Cardiac muscle cell (in vitro differentiated cells and primary cell): ENCODE measurements at regions not wholly inside any gene's neighbourhood (a gene's known extent, or its start where the extent isn't known, plus 50 kb on each side); places are given as distances from the start of the nearest gene placed in this dataset.

Experiments used
- DNase-seq, 2 donors: peaks; one replicate each; pipeline versions ENCODE4 v3.0.0 to v3.0.0-alpha.2; 2010 to 2017; ENCODE audit warnings: low read depth in 1 of 2, low spot score in 1 of 2
- H3K27ac ChIP-seq: fragments of 200-600 bp; sonication (generic); 2 replicates; pipeline ENCODE4 v1.5.1; 2016
- H3K27me3 ChIP-seq: fragments of 200-600 bp; sonication (generic); 2 replicates; pipeline ENCODE4 v1.6.0; 2016; ENCODE audit warnings: control low read depth
- H3K36me3 ChIP-seq: fragments of 200-600 bp; sonication (generic); 2 replicates; pipeline ENCODE4 v1.5.1; 2016; ENCODE audit warnings: control low read depth
- H3K4me1 ChIP-seq: fragments of 200-600 bp; sonication (generic); 2 replicates; pipeline ENCODE4 v1.8.1; 2017; ENCODE audit warnings: low read depth, mild to moderate bottlenecking, mixed run types
- H3K4me3 ChIP-seq: fragments of 200-600 bp; sonication (generic); 2 replicates; pipeline ENCODE4 v1.5.1; 2016; ENCODE audit warnings: mild to moderate bottlenecking
- H3K9me3 ChIP-seq: fragments of 200-600 bp; sonication (generic); 2 replicates; pipeline ENCODE4 v1.5.1; 2017; ENCODE audit warnings: low read depth, mild to moderate bottlenecking, control low read depth
- TF ChIP-seq, protein P1 (sequence below): IDR thresholded peaks from 2 replicates; pipeline ENCODE4 v1.5.1; 2012; ENCODE audit warnings: low read depth, mild to moderate bottlenecking, low read length

GRCh38 chr7:25313526-25313925 lies 85.2 kb upstream of the NPVF start:
- no peaks in the 10 kb centered on the region for H3K27me3 ChIP-seq
- no peaks in the 10 kb centered on the region for H3K36me3 ChIP-seq
- DNase-seq = no peak
- no peak overlapping the region for H3K4me3 ChIP-seq
- H3K9me3 ChIP-seq = no peaks in the 10 kb centered on the region
- no peak overlapping the region for H3K27ac ChIP-seq
- TF ChIP-seq, protein P1, sequence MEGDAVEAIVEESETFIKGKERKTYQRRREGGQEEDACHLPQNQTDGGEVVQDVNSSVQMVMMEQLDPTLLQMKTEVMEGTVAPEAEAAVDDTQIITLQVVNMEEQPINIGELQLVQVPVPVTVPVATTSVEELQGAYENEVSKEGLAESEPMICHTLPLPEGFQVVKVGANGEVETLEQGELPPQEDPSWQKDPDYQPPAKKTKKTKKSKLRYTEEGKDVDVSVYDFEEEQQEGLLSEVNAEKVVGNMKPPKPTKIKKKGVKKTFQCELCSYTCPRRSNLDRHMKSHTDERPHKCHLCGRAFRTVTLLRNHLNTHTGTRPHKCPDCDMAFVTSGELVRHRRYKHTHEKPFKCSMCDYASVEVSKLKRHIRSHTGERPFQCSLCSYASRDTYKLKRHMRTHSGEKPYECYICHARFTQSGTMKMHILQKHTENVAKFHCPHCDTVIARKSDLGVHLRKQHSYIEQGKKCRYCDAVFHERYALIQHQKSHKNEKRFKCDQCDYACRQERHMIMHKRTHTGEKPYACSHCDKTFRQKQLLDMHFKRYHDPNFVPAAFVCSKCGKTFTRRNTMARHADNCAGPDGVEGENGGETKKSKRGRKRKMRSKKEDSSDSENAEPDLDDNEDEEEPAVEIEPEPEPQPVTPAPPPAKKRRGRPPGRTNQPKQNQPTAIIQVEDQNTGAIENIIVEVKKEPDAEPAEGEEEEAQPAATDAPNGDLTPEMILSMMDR = no peak
- H3K4me1 ChIP-seq = no peaks in the 10 kb centered on the region

GRCh38 chr7:25314094-25314730 lies 85.9 kb upstream of the NPVF start:
- Histone ChIP-seq H3K36me3 (no peaks in the 10 kb centered on the region), H3K4me1 (no peaks in the 10 kb centered on the region), H3K27ac (no peak overlapping the region), H3K27me3 (no peaks in the 10 kb centered on the region), H3K4me3 (no peak overlapping the region), H3K9me3 (no peaks in the 10 kb centered on the region)
- peak in 1 of 2 donors; percentile 54 for DNase-seq
- TF ChIP-seq, protein P1 = no peak

GRCh38 chr7:25314731-25315267 lies 86.5 kb upstream of the NPVF start:
- Histone ChIP-seq H3K9me3 (no peaks in the 10 kb centered on the region), H3K4me1 (no peaks in the 10 kb centered on the region), H3K4me3 (no peak overlapping the region), H3K36me3 (no peaks in the 10 kb centered on the region), H3K27ac (no peak overlapping the region), H3K27me3 (no peaks in the 10 kb centered on the region)
- TF ChIP-seq, protein P1 = no peak
- peak in 1 of 2 donors; percentile 77 for DNase-seq

DNA sequence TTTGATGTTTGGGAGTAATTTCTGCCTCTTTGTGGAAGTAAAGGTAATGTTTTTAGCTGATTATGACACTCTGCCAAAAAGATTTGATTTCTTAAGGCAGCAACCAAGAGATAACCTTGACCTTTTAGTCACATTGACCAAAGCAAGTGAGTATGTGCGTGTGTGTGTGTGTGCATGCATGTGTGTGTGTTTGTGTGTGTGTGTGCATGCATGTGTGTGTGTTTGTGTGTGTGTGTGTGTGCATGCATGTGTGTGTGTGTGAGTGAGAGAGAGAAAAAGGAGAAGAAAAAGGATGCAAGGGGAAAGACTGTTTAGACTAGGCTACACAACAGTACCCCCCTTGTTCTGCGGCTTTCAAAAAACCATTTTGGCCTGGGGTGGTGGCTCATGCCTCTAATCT lies 88.1 kb upstream of the NPVF start:
- no peaks in the 10 kb centered on the region for H3K27me3 ChIP-seq
- no peak overlapping the region for H3K27ac ChIP-seq
- TF ChIP-seq, protein P1 = no peak
- H3K36me3 ChIP-seq = no peaks in the 10 kb centered on the region
- H3K4me3 ChIP-seq = no peak overlapping the region
- no peaks in the 10 kb centered on the region for H3K4me1 ChIP-seq
- no peak for DNase-seq
- no peaks in the 10 kb centered on the region for H3K9me3 ChIP-seq

- no peaks in the 10 kb centered on the region for H3K9me3 ChIP-seq
- H3K36me3 ChIP-seq = no peaks in the 10 kb centered on the region
- TF ChIP-seq, protein P1 = peak; percentile 7
- H3K27me3 ChIP-seq = no peaks in the 10 kb centered on the region
- H3K4me1 ChIP-seq = no peaks in the 10 kb centered on the region
- DNase-seq = no peak
- no peak overlapping the region for H3K27ac ChIP-seq
- no peak overlapping the region for H3K4me3 ChIP-seq
Measured at GRCh38 chr7:25318047-25318446, 89.8 kb upstream of the NPVF start.
